Adrenal gland (tissue), 9 donors: ENCODE measurements at regions not wholly inside any gene's neighbourhood (a gene's known extent, or its start where the extent isn't known, plus 50 kb on each side); places are given as distances from the start of the nearest gene placed in this dataset.

ENCODE experiments used
- DNase-seq, 7 donors: peaks; one replicate each; pipeline ENCODE4 v3.0.0-alpha.2; 2019 to 2020
- H3K27ac ChIP-seq, 5 donors: fragments of 200-600 bp; sonication (generic) in 4 of 5; 1 replicate in 3 of 5; 2 replicates in 2 of 5; pipeline versions ENCODE4 v1.5.1 to v1.8.0; 2016 to 2020; ENCODE audit warnings: mild to moderate bottlenecking in 1 of 5
- H3K27me3 ChIP-seq: fragments of 200-600 bp; 2 replicates; pipeline ENCODE4 v1.8.0; 2021
- H3K36me3 ChIP-seq, 2 donors: fragments of 200-600 bp; replicated peaks in 1 of 2; 1 replicate in 1 of 2; 2 replicates in 1 of 2; pipeline versions ENCODE4 v1.5.1 to v1.8.0; 2018 to 2022
- H3K4me1 ChIP-seq, 2 donors: fragments of 200-600 bp; replicated peaks in 1 of 2; 1 replicate in 1 of 2; 2 replicates in 1 of 2; pipeline versions ENCODE4 v1.5.1 to v1.8.0; 2018 to 2021
- H3K4me3 ChIP-seq, 4 donors: fragments of 200-600 bp; sonication (generic) in 3 of 4; one replicate each; pipeline ENCODE4 v1.5.1; 2016 to 2018
- H3K9me3 ChIP-seq, 3 donors: fragments of 200-600 bp; sonication (generic) in 1 of 3; replicated peaks in 1 of 3; 1 replicate in 2 of 3; 2 replicates in 1 of 3; pipeline versions ENCODE4 v1.5.1 to v1.8.0; 2016 to 2021
- CTCF ChIP-seq, 6 experiments: fragments of 450-650 bp in 4 of 6; fragments of 200-600 bp in 2 of 6; sonication (generic) in 1 of 6; IDR thresholded peaks; 1 replicate in 5 of 6; 2 replicates in 1 of 6; pipeline versions ENCODE4 v1.5.1 to v1.8.0; 2016 to 2021; ENCODE audit warnings: antibody characterized with exemption in 6 of 6, mild to moderate bottlenecking in 2 of 6, moderate library complexity in 1 of 6
- POLR2A ChIP-seq, 2 donors: fragments of 450-650 bp; IDR thresholded peaks; one replicate each; pipeline ENCODE4 v1.6.1; 2017; ENCODE audit warnings: antibody characterized with exemption in 2 of 2, mild to moderate bottlenecking in 2 of 2, moderate library complexity in 1 of 2
- WGBS, 4 donors: extraction: QIAGEN DNeasy Blood & Tissue Kit in 2 of 4; methylation state at CpG; one replicate each; pipeline versions ENCODE4 v1.1.5 to v1.1.7; 2013 to 2017; 5-methylcytosine and 5-hydroxymethylcytosine counted together
- intact Hi-C, 2 donors: fragments of 100-400 bp; cut with DNase I; formaldehyde crosslinking; loops; one replicate each; pipeline versions ENCODE4 v1.14.1 to v1.15.0; 2022 to 2023
- donor health status: healthy with polysubstance abuse.
- donor health status: Bipolar disorder and iron deficiency.
- donor health status: DM: yes; HTN: yes; CAD: no.
- donor health status: DM: no; HTN: no; CAD: no.
- donor health status: DM: no; HTN: no; CAD: no.

GRCh38 chr10:65194126-65194525 lies 1672.9 kb downstream of the REEP3 start:
- Histone ChIP-seq H3K9me3 (no peaks in the 10 kb centered on the region), H3K4me3 (no peak overlapping the region), H3K27ac (no peak overlapping the region), H3K27me3 (no peaks in the 10 kb centered on the region), H3K4me1 (no peaks in the 10 kb centered on the region), H3K36me3 (no peaks in the 10 kb centered on the region)
- DNase-seq = no peak
- intact Hi-C loops = no loop called here
- TF ChIP-seq POLR2A (IDR thresholded peaks at IDR 0.05) (no peak), CTCF (IDR thresholded peaks at IDR 0.05) (no peak)
- WGBS, 4 donors = 71 to 88% (median 83%) methylated on average over 7 of the region's 7 CpGs

GRCh38 chr10:65194555-65194954 lies 1673.4 kb downstream of the REEP3 start:
- TF ChIP-seq POLR2A (IDR thresholded peaks at IDR 0.05) (no peak), CTCF (IDR thresholded peaks at IDR 0.05) (no peak)
- Histone ChIP-seq H3K4me3 (no peak overlapping the region), H3K4me1 (no peaks in the 10 kb centered on the region), H3K27me3 (no peaks in the 10 kb centered on the region), H3K36me3 (no peaks in the 10 kb centered on the region), H3K27ac (no peak overlapping the region), H3K9me3 (no peaks in the 10 kb centered on the region)
- intact Hi-C loops = no loop called here
- WGBS, 4 donors = 61 to 77% (median 68%) methylated on average over 2 of the region's 2 CpGs
- no peak for DNase-seq

GRCh38 chr10:65196111-65196510 lies 1674.9 kb downstream of the REEP3 start:
- WGBS, 4 donors = 82 to 91% (median 87%) methylated on average over 1 of the region's 1 CpG
- Histone ChIP-seq H3K4me1 (no peaks in the 10 kb centered on the region), H3K4me3 (no peak overlapping the region), H3K27me3 (no peaks in the 10 kb centered on the region), H3K27ac (no peak overlapping the region), H3K36me3 (no peaks in the 10 kb centered on the region), H3K9me3 (no peaks in the 10 kb centered on the region)
- DNase-seq = no peak
- TF ChIP-seq POLR2A (IDR thresholded peaks at IDR 0.05) (no peak), CTCF (IDR thresholded peaks at IDR 0.05) (no peak)
- intact Hi-C loops = no loop called here

GRCh38 chr10:65197935-65198334 lies 1676.7 kb downstream of the REEP3 start:
- Histone ChIP-seq H3K27me3 (no peaks in the 10 kb centered on the region), H3K9me3 (no peaks in the 10 kb centered on the region), H3K27ac (no peak overlapping the region), H3K36me3 (no peaks in the 10 kb centered on the region), H3K4me1 (no peaks in the 10 kb centered on the region), H3K4me3 (no peak overlapping the region)
- TF ChIP-seq CTCF (IDR thresholded peaks at IDR 0.05) = no peak
- TF ChIP-seq POLR2A (IDR thresholded peaks at IDR 0.05) = no peak
- 86 to 97% (median 91%) methylated on average over 1 of the region's 1 CpG for WGBS, 4 donors
- no peak for DNase-seq
- intact Hi-C loops = no loop called here
